Mammary epithelial cell (primary cell): ENCODE measurements at regions not wholly inside any gene's neighbourhood (a gene's known extent, or its start where the extent isn't known, plus 50 kb on each side); places are given as distances from the start of the nearest gene placed in this dataset.

Experiments used
- EZH2 ChIP-seq: IDR thresholded peaks from 2 replicates; pipeline ENCODE4 v1.6.1; 2012; ENCODE audit warnings: low read length, inconsistent platforms, borderline replicate concordance
- TF ChIP-seq, protein P1 (sequence below), 2 donors: IDR thresholded peaks in 1 of 2; conservative IDR thresholded peaks in 1 of 2; 2 replicates each; pipeline ENCODE4 v1.5.1; 2011 to 2012; ENCODE audit warnings: inconsistent platforms in 2 of 2, low read length in 2 of 2, mild to moderate bottlenecking in 2 of 2, control low read depth in 1 of 2, low read depth in 1 of 2; ENCODE audit not compliant: insufficient read depth in 1 of 2; ENCODE audit errors: extremely low read depth in 1 of 2

DNA sequence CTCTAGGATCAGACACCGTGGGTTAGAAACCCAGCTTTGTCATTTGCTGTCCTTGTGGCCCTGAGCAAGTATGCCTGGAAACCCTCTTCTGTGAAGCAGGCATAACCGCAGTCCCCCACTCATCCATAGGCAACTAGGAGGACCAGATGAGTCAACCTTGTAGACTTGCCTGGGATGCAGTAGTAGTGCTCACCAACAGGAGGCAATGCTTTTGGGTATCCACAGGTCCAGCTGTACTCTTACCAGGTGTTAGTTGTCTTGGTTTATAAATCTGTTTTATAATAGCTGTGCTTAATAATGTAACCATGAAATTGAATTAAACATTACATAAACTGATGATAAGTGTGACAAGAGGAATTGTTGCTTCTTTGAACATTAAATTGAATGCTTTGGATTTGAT lies 389.3 kb downstream of the IL20RB start:
- TF ChIP-seq, protein P1, sequence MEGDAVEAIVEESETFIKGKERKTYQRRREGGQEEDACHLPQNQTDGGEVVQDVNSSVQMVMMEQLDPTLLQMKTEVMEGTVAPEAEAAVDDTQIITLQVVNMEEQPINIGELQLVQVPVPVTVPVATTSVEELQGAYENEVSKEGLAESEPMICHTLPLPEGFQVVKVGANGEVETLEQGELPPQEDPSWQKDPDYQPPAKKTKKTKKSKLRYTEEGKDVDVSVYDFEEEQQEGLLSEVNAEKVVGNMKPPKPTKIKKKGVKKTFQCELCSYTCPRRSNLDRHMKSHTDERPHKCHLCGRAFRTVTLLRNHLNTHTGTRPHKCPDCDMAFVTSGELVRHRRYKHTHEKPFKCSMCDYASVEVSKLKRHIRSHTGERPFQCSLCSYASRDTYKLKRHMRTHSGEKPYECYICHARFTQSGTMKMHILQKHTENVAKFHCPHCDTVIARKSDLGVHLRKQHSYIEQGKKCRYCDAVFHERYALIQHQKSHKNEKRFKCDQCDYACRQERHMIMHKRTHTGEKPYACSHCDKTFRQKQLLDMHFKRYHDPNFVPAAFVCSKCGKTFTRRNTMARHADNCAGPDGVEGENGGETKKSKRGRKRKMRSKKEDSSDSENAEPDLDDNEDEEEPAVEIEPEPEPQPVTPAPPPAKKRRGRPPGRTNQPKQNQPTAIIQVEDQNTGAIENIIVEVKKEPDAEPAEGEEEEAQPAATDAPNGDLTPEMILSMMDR (conservative IDR thresholded peaks at IDR 0.05 in 1 of 2, IDR thresholded peaks at IDR 0.05 in 1 of 2; ENCODE audit: extremely low read depth in 1 of 2, insufficient read depth in 1 of 2, low read depth in 1 of 2, low read length in 2 of 2): peak in 1 of 2 donors; percentile 6
- no peak for TF ChIP-seq EZH2
